KMS-11 (cell line): ENCODE measurements at regions not wholly inside any gene's neighbourhood (a gene's known extent, or its start where the extent isn't known, plus 50 kb on each side); places are given as distances from the start of the nearest gene placed in this dataset.

Experiments
- H2AFZ ChIP-seq: fragments of 200-600 bp; sonication (generic); 2 replicates; pipeline ENCODE4 v1.6.1; 2016; ENCODE audit warnings: antibody characterized with exemption, mixed run types, low read depth
- H3K27ac ChIP-seq: fragments of 200-600 bp; sonication (generic); 2 replicates; pipeline ENCODE4 v1.6.1; 2016; ENCODE audit warnings: mild to moderate bottlenecking, mixed run types
- H3K27me3 ChIP-seq: fragments of 200-600 bp; sonication (generic); 2 replicates; pipeline ENCODE4 v1.6.1; 2017; ENCODE audit warnings: mild to moderate bottlenecking, low read depth, mixed run types, moderate library complexity; ENCODE audit not compliant: insufficient read depth
- H3K36me3 ChIP-seq: fragments of 200-600 bp; sonication (generic); 2 replicates; pipeline ENCODE4 v1.6.1; 2017; ENCODE audit warnings: mild to moderate bottlenecking, mixed run types; ENCODE audit not compliant: insufficient read depth
- H3K4me1 ChIP-seq: fragments of 200-600 bp; sonication (generic); 2 replicates; pipeline ENCODE4 v1.6.1; 2016; ENCODE audit warnings: mild to moderate bottlenecking, low read depth, mixed run types; ENCODE audit not compliant: poor library complexity, severe bottlenecking
- H3K4me2 ChIP-seq: fragments of 200-600 bp; sonication (generic); 2 replicates; pipeline ENCODE4 v1.7.0; 2016; ENCODE audit warnings: mild to moderate bottlenecking, mixed run types
- H3K4me3 ChIP-seq: fragments of 200-600 bp; sonication (generic); IDR thresholded peaks from 2 replicates; pipeline ENCODE4 v1.6.1; 2017; ENCODE audit warnings: low read depth, low read length, mixed read lengths; ENCODE audit not compliant: insufficient read depth
- H3K79me2 ChIP-seq: fragments of 200-600 bp; sonication (generic); 2 replicates; pipeline ENCODE4 v1.6.1; 2016; ENCODE audit warnings: low read depth, mixed run types; ENCODE audit not compliant: insufficient read depth
- H3K9ac ChIP-seq: fragments of 200-600 bp; sonication (generic); 2 replicates; pipeline ENCODE4 v1.6.1; 2016; ENCODE audit warnings: mild to moderate bottlenecking, mixed run types
- H4K20me1 ChIP-seq: fragments of 200-600 bp; sonication (generic); 2 replicates; pipeline ENCODE4 v1.6.1; 2016; ENCODE audit warnings: mild to moderate bottlenecking, mixed run types; ENCODE audit not compliant: insufficient read depth
- TF ChIP-seq, protein P1 (sequence below): fragments of 200-600 bp; sonication (generic); conservative IDR thresholded peaks from 2 replicates; pipeline ENCODE4 v1.6.1; 2017; ENCODE audit warnings: low read depth, mild to moderate bottlenecking, antibody characterized with exemption, low read length, moderate library complexity, mixed read lengths

GRCh38 chr18:61274416-61274960 is 58.7 kb upstream of the CDH20 start:
- TF ChIP-seq, protein P1, sequence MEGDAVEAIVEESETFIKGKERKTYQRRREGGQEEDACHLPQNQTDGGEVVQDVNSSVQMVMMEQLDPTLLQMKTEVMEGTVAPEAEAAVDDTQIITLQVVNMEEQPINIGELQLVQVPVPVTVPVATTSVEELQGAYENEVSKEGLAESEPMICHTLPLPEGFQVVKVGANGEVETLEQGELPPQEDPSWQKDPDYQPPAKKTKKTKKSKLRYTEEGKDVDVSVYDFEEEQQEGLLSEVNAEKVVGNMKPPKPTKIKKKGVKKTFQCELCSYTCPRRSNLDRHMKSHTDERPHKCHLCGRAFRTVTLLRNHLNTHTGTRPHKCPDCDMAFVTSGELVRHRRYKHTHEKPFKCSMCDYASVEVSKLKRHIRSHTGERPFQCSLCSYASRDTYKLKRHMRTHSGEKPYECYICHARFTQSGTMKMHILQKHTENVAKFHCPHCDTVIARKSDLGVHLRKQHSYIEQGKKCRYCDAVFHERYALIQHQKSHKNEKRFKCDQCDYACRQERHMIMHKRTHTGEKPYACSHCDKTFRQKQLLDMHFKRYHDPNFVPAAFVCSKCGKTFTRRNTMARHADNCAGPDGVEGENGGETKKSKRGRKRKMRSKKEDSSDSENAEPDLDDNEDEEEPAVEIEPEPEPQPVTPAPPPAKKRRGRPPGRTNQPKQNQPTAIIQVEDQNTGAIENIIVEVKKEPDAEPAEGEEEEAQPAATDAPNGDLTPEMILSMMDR = no peak
- H3K27ac ChIP-seq = no peak overlapping the region
- no peaks in the 10 kb centered on the region for H3K4me1 ChIP-seq

GRCh38 chr18:61277808-61278207 is 55.4 kb upstream of the CDH20 start:
- Histone ChIP-seq H3K4me3 (no peak overlapping the region), H4K20me1 (no peaks in the 10 kb centered on the region), H2AFZ (no peak overlapping the region), H3K9ac (no peak overlapping the region), H3K4me2 (no peak overlapping the region), H3K27ac (no peak overlapping the region), H3K36me3 (no peaks in the 10 kb centered on the region), H3K79me2 (no peaks in the 10 kb centered on the region), H3K4me1 (no peaks in the 10 kb centered on the region), H3K27me3 (no peaks in the 10 kb centered on the region)
- TF ChIP-seq, protein P1 = no peak

More at GRCh38 chr18:61274416-61274960, 58.7 kb upstream of the CDH20 start:
- Histone ChIP-seq H3K4me3 (no peak overlapping the region), H3K9ac (no peak overlapping the region), H3K27me3 (no peaks in the 10 kb centered on the region), H2AFZ (no peak overlapping the region), H3K79me2 (no peaks in the 10 kb centered on the region), H3K4me2 (no peak overlapping the region), H3K36me3 (no peaks in the 10 kb centered on the region), H4K20me1 (no peaks in the 10 kb centered on the region)

DNA sequence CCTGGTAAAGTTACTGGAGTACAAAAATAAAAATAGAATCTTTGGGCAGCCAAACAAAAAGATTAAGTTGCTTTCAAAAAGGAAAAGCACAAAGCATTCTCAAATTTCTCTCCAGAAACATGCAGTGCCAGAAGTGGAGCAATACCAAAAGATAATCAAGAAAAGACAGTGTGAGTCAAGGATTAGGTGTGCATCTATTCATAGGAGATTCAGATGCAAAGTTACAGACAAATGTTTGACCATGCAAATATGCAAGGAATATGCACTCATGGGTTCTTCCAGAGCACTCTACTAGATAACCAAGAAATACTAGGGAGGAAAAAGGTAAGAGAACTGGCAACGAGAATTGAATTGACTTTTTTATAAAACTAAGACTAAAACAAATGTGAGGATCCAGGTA is 51.8 kb upstream of the CDH20 start:
- H3K4me2 ChIP-seq = no peak overlapping the region
- no peak overlapping the region for H3K27ac ChIP-seq
- H2AFZ ChIP-seq = no peak overlapping the region
- no peaks in the 10 kb centered on the region for H3K36me3 ChIP-seq
- TF ChIP-seq, protein P1 = no peak
- H3K4me3 ChIP-seq = no peak overlapping the region
- H3K79me2 ChIP-seq = no peaks in the 10 kb centered on the region
- no peaks in the 10 kb centered on the region for H3K4me1 ChIP-seq
- H3K9ac ChIP-seq = no peak overlapping the region
- no peaks in the 10 kb centered on the region for H4K20me1 ChIP-seq
- H3K27me3 ChIP-seq = no peaks in the 10 kb centered on the region

DNA sequence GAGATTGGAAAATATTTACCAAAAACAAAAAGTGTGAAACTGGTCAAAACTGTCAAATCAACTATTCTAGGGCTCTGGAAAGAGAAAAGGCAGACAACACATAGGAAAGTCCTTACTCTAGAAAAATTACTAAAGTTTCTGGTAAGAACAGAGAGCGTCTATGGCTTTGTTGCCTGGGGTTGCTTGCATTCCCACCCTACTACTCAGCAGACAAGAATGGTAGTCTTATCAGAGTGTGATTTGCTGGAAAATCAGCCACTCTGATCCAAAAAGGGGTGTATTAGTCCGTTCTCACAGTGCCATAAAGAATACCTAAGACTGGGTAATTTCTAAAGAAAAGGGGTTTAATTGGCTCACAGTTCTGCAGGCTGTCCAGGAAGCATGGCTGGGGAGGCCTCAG is 50.3 kb upstream of the CDH20 start:
- Histone ChIP-seq H3K4me2 (no peak overlapping the region), H3K79me2 (no peaks in the 10 kb centered on the region), H3K4me1 (no peaks in the 10 kb centered on the region), H3K27ac (no peak overlapping the region), H3K27me3 (no peaks in the 10 kb centered on the region), H3K4me3 (no peak overlapping the region), H3K36me3 (no peaks in the 10 kb centered on the region), H2AFZ (no peak overlapping the region), H4K20me1 (no peaks in the 10 kb centered on the region), H3K9ac (no peak overlapping the region)
- TF ChIP-seq, protein P1 = no peak
